ENCODE measurements at regions not wholly inside any gene's neighbourhood (a gene's known extent, or its start where the extent isn't known, plus 50 kb on each side); places are given as distances from the start of the nearest gene placed in this dataset.
"Not testable (repeated sequence)": the region's sequence is repeated elsewhere in the genome, so short reads cannot be mapped to it uniquely, and the experiment has no call there.

GRCh38 chr9:80784647-80785046 lies 904.7 kb downstream of the TLE1 start:
- FAIRE-seq (no peak), DNase-seq (no peak)
- peaks cover 0 to 3% of the 10 kb centered on the region in 2 donors for H3K9me3 ChIP-seq (ENCODE audit: control insufficient read depth in 2 of 2, insufficient read depth in 1 of 2, low read depth in 1 of 2, low read length in 1 of 2)
- H3K27ac ChIP-seq (ENCODE audit: low read depth in 1 of 3, low read length in 2 of 3) = no peak overlapping the region
- H3K36me3 ChIP-seq (ENCODE audit: control insufficient read depth in 3 of 3, insufficient read depth in 2 of 3, low read depth in 1 of 3, low read length in 3 of 3) = no peaks in the 10 kb centered on the region
- no peak overlapping the region for H3K4me3 ChIP-seq (ENCODE audit: low read depth in 1 of 3, low read length in 3 of 3)
- no peaks in the 10 kb centered on the region for H3K27me3 ChIP-seq (ENCODE audit: control insufficient read depth in 3 of 3, insufficient read depth in 3 of 3, low read length in 3 of 3)
- H3K4me1 ChIP-seq (ENCODE audit: control insufficient read depth in 3 of 3, insufficient read depth in 2 of 3, low read depth in 1 of 3, low read length in 2 of 3) = no peaks in the 10 kb centered on the region

GRCh38 chr9:80775971-80776370 lies 913.4 kb downstream of the TLE1 start:
- FAIRE-seq (no peak), DNase-seq (no peak)
- Histone ChIP-seq H3K27me3 (ENCODE audit: control insufficient read depth in 3 of 3, insufficient read depth in 3 of 3, low read length in 3 of 3) (no peaks in the 10 kb centered on the region), H3K4me3 (ENCODE audit: low read depth in 1 of 3, low read length in 3 of 3) (no peak overlapping the region), H3K27ac (ENCODE audit: low read depth in 1 of 3, low read length in 2 of 3) (no peak overlapping the region), H3K4me1 (ENCODE audit: control insufficient read depth in 3 of 3, insufficient read depth in 2 of 3, low read depth in 1 of 3, low read length in 2 of 3) (no peaks in the 10 kb centered on the region), H3K36me3 (ENCODE audit: control insufficient read depth in 3 of 3, insufficient read depth in 2 of 3, low read depth in 1 of 3, low read length in 3 of 3) (no peaks in the 10 kb centered on the region), H3K9me3 (ENCODE audit: control insufficient read depth in 2 of 2, insufficient read depth in 1 of 2, low read depth in 1 of 2, low read length in 1 of 2) (no peaks in the 10 kb centered on the region)

GRCh38 chr9:80775530-80775929 lies 913.8 kb downstream of the TLE1 start:
- Histone ChIP-seq H3K27ac (ENCODE audit: low read depth in 1 of 3, low read length in 2 of 3) (no peak overlapping the region), H3K36me3 (ENCODE audit: control insufficient read depth in 3 of 3, insufficient read depth in 2 of 3, low read depth in 1 of 3, low read length in 3 of 3) (no peaks in the 10 kb centered on the region), H3K9me3 (ENCODE audit: control insufficient read depth in 2 of 2, insufficient read depth in 1 of 2, low read depth in 1 of 2, low read length in 1 of 2) (no peaks in the 10 kb centered on the region), H3K4me1 (ENCODE audit: control insufficient read depth in 3 of 3, insufficient read depth in 2 of 3, low read depth in 1 of 3, low read length in 2 of 3) (no peaks in the 10 kb centered on the region), H3K4me3 (ENCODE audit: low read depth in 1 of 3, low read length in 3 of 3) (no peak overlapping the region), H3K27me3 (ENCODE audit: control insufficient read depth in 3 of 3, insufficient read depth in 3 of 3, low read length in 3 of 3) (no peaks in the 10 kb centered on the region)
- 88 to 93% (median 90%) methylated on average over 2 of the region's 2 CpGs for WGBS, 3 donors
- DNase-seq = no peak
- FAIRE-seq = no peak

GRCh38 chr9:80771555-80772347 lies 917.6 kb downstream of the TLE1 start:
- H3K4me3 ChIP-seq (ENCODE audit: low read depth in 1 of 3, low read length in 3 of 3) = no peak overlapping the region
- DNase-seq = no peak
- H3K27ac ChIP-seq (ENCODE audit: low read depth in 1 of 3, low read length in 2 of 3) = no peak overlapping the region
- H3K36me3 ChIP-seq (ENCODE audit: control insufficient read depth in 3 of 3, insufficient read depth in 2 of 3, low read depth in 1 of 3, low read length in 3 of 3) = no peaks in the 10 kb centered on the region
- H3K27me3 ChIP-seq (ENCODE audit: control insufficient read depth in 3 of 3, insufficient read depth in 3 of 3, low read length in 3 of 3) = no peaks in the 10 kb centered on the region
- no peaks in the 10 kb centered on the region for H3K9me3 ChIP-seq (ENCODE audit: control insufficient read depth in 2 of 2, insufficient read depth in 1 of 2, low read depth in 1 of 2, low read length in 1 of 2)
- no peaks in the 10 kb centered on the region for H3K4me1 ChIP-seq (ENCODE audit: control insufficient read depth in 3 of 3, insufficient read depth in 2 of 3, low read depth in 1 of 3, low read length in 2 of 3)
- 74 to 76% (median 75%) methylated on average over 6 of the region's 6 CpGs for WGBS, 3 donors
- no peak for FAIRE-seq

GRCh38 chr9:80763536-80763935 lies 925.8 kb downstream of the TLE1 start:
- DNase-seq (no peak), FAIRE-seq (no peak)
- H3K27me3 ChIP-seq (ENCODE audit: control insufficient read depth in 3 of 3, insufficient read depth in 3 of 3, low read length in 3 of 3) = no peaks in the 10 kb centered on the region
- 65 to 80% (median 73%) methylated on average over 4 of the region's 4 CpGs for WGBS, 3 donors
- H3K36me3 ChIP-seq (ENCODE audit: control insufficient read depth in 3 of 3, insufficient read depth in 2 of 3, low read depth in 1 of 3, low read length in 3 of 3) = no peaks in the 10 kb centered on the region
- H3K4me3 ChIP-seq (ENCODE audit: low read depth in 1 of 3, low read length in 3 of 3) = no peak overlapping the region
- no peaks in the 10 kb centered on the region for H3K9me3 ChIP-seq (ENCODE audit: control insufficient read depth in 2 of 2, insufficient read depth in 1 of 2, low read depth in 1 of 2, low read length in 1 of 2)
- H3K4me1 ChIP-seq (ENCODE audit: control insufficient read depth in 3 of 3, insufficient read depth in 2 of 3, low read depth in 1 of 3, low read length in 2 of 3) = no peaks in the 10 kb centered on the region
- no peak overlapping the region for H3K27ac ChIP-seq (ENCODE audit: low read depth in 1 of 3, low read length in 2 of 3)

- H3K27ac ChIP-seq (ENCODE audit: low read depth in 1 of 3, low read length in 2 of 3) = no peak overlapping the region
- H3K36me3 ChIP-seq (ENCODE audit: control insufficient read depth in 3 of 3, insufficient read depth in 2 of 3, low read depth in 1 of 3, low read length in 3 of 3) = no peaks in the 10 kb centered on the region
- DNase-seq (no peak), FAIRE-seq (no peak)
- no peaks in the 10 kb centered on the region for H3K9me3 ChIP-seq (ENCODE audit: control insufficient read depth in 2 of 2, insufficient read depth in 1 of 2, low read depth in 1 of 2, low read length in 1 of 2)
- no peaks in the 10 kb centered on the region for H3K27me3 ChIP-seq (ENCODE audit: control insufficient read depth in 3 of 3, insufficient read depth in 3 of 3, low read length in 3 of 3)
- 16 to 59% (median 34%) methylated on average over 2 of the region's 2 CpGs for WGBS, 3 donors
- no peak overlapping the region for H3K4me3 ChIP-seq (ENCODE audit: low read depth in 1 of 3, low read length in 3 of 3)
- no peaks in the 10 kb centered on the region for H3K4me1 ChIP-seq (ENCODE audit: control insufficient read depth in 3 of 3, insufficient read depth in 2 of 3, low read depth in 1 of 3, low read length in 2 of 3)
Observed at GRCh38 chr9:80755586-80755985, 933.8 kb downstream of the TLE1 start.

- FAIRE-seq; H3K4me1 ChIP-seq (ENCODE audit: control insufficient read depth in 3 of 3, insufficient read depth in 2 of 3, low read depth in 1 of 3, low read length in 2 of 3); H3K36me3 ChIP-seq (ENCODE audit: control insufficient read depth in 3 of 3, insufficient read depth in 2 of 3, low read depth in 1 of 3, low read length in 3 of 3); H3K27ac ChIP-seq (ENCODE audit: low read depth in 1 of 3, low read length in 2 of 3); DNase-seq; H3K27me3 ChIP-seq (ENCODE audit: control insufficient read depth in 3 of 3, insufficient read depth in 3 of 3, low read length in 3 of 3); H3K4me3 ChIP-seq (ENCODE audit: low read depth in 1 of 3, low read length in 3 of 3); H3K9me3 ChIP-seq (ENCODE audit: control insufficient read depth in 2 of 2, insufficient read depth in 1 of 2, low read depth in 1 of 2, low read length in 1 of 2): not testable (repeated sequence)
- 73 to 87% (median 83%) methylated on average over 13 to 17 of the region's 17 CpGs for WGBS, 3 donors
Observed at GRCh38 chr9:80747056-80747455, 942.3 kb downstream of the TLE1 start.

- DNase-seq = no peak
- Histone ChIP-seq H3K27me3 (ENCODE audit: control insufficient read depth in 3 of 3, insufficient read depth in 3 of 3, low read length in 3 of 3) (no peaks in the 10 kb centered on the region), H3K9me3 (ENCODE audit: control insufficient read depth in 2 of 2, insufficient read depth in 1 of 2, low read depth in 1 of 2, low read length in 1 of 2) (peaks cover 0 to 17% of the 10 kb centered on the region in 2 donors), H3K36me3 (ENCODE audit: control insufficient read depth in 3 of 3, insufficient read depth in 2 of 3, low read depth in 1 of 3, low read length in 3 of 3) (no peaks in the 10 kb centered on the region), H3K4me3 (ENCODE audit: low read depth in 1 of 3, low read length in 3 of 3) (no peak overlapping the region), H3K4me1 (ENCODE audit: control insufficient read depth in 3 of 3, insufficient read depth in 2 of 3, low read depth in 1 of 3, low read length in 2 of 3) (no peaks in the 10 kb centered on the region), H3K27ac (ENCODE audit: low read depth in 1 of 3, low read length in 2 of 3) (no peak overlapping the region)
- WGBS, 3 donors = 45 to 57% (median 49%) methylated on average over 2 of the region's 2 CpGs
- FAIRE-seq = no peak
Observed at GRCh38 chr9:80732506-80732905, 956.8 kb downstream of the TLE1 start.

- no peak overlapping the region for H3K27ac ChIP-seq (ENCODE audit: low read depth in 1 of 3, low read length in 2 of 3)
- WGBS, 3 donors = 80 to 87% (median 84%) methylated on average over 1 of the region's 1 CpG
- no peaks in the 10 kb centered on the region for H3K36me3 ChIP-seq (ENCODE audit: control insufficient read depth in 3 of 3, insufficient read depth in 2 of 3, low read depth in 1 of 3, low read length in 3 of 3)
- H3K9me3 ChIP-seq (ENCODE audit: control insufficient read depth in 2 of 2, insufficient read depth in 1 of 2, low read depth in 1 of 2, low read length in 1 of 2) = peaks cover 3 to 14% of the 10 kb centered on the region in 2 donors
- no peak for FAIRE-seq
- no peak overlapping the region for H3K4me3 ChIP-seq (ENCODE audit: low read depth in 1 of 3, low read length in 3 of 3)
- no peak for DNase-seq
- no peaks in the 10 kb centered on the region for H3K27me3 ChIP-seq (ENCODE audit: control insufficient read depth in 3 of 3, insufficient read depth in 3 of 3, low read length in 3 of 3)
- H3K4me1 ChIP-seq (ENCODE audit: control insufficient read depth in 3 of 3, insufficient read depth in 2 of 3, low read depth in 1 of 3, low read length in 2 of 3) = no peaks in the 10 kb centered on the region
Observed at GRCh38 chr9:80720579-80720978, 968.8 kb downstream of the TLE1 start.
